Prostate gland (tissue), 2 donors: ENCODE measurements at regions not wholly inside any gene's neighbourhood (a gene's known extent, or its start where the extent isn't known, plus 50 kb on each side); places are given as distances from the start of the nearest gene placed in this dataset.

ENCODE experiments used
- DNase-seq: peaks from one replicate; pipeline ENCODE4 v3.0.0-alpha.2; 2019; ENCODE audit warnings: low spot score
- H3K27ac ChIP-seq, 2 donors: fragments of 200-600 bp; sonication (generic); 2 replicates each; pipeline ENCODE4 v1.5.1; 2017 to 2019
- H3K27me3 ChIP-seq: fragments of 200-600 bp; sonication (generic); replicated peaks from 2 replicates; pipeline ENCODE4 v1.5.1; 2019; ENCODE audit not compliant: insufficient read depth
- H3K36me3 ChIP-seq, 2 donors: fragments of 200-600 bp; sonication (generic); 1 replicate in 1 of 2; 2 replicates in 1 of 2; pipeline versions ENCODE4 v1.5.1 to v1.8.1; 2017 to 2019
- H3K4me1 ChIP-seq: fragments of 200-600 bp; sonication (generic); replicated peaks from 2 replicates; pipeline ENCODE4 v1.5.1; 2019
- H3K4me3 ChIP-seq, 2 donors: fragments of 200-600 bp; sonication (generic); 2 replicates each; pipeline ENCODE4 v1.5.1; 2017 to 2019
- H3K9me3 ChIP-seq: fragments of 200-600 bp; sonication (generic); 2 replicates; pipeline ENCODE4 v1.5.1; 2017
- POLR2A ChIP-seq: fragments of 450-650 bp; IDR thresholded peaks from one replicate; pipeline ENCODE4 v1.6.1; 2016; ENCODE audit warnings: antibody characterized with exemption, mild to moderate bottlenecking
- POLR2AphosphoS5 ChIP-seq: sonication (generic); formaldehyde crosslinking; IDR thresholded peaks from one replicate; pipeline ENCODE4 v1.6.1; 2017; ENCODE audit warnings: antibody characterized with exemption
- WGBS: methylation state at CpG from one replicate; pipeline ENCODE4 v1.1.5; 2018; 5-methylcytosine and 5-hydroxymethylcytosine counted together
- intact Hi-C: fragments of 100-400 bp; cut with DNase I; formaldehyde crosslinking; loops from one replicate; pipeline ENCODE4 v1.14.2; 2022
- TF ChIP-seq, protein P1 (sequence below), 4 experiments: fragments of 200-600 bp in 2 of 4; fragments of 450-650 bp in 2 of 4; sonication (generic) in 2 of 4; IDR thresholded peaks; 1 replicate in 3 of 4; 2 replicates in 1 of 4; pipeline ENCODE4 v1.5.1; 2016 to 2019; ENCODE audit warnings: antibody characterized with exemption in 4 of 4, mild to moderate bottlenecking in 2 of 4, moderate library complexity in 2 of 4

DNA sequence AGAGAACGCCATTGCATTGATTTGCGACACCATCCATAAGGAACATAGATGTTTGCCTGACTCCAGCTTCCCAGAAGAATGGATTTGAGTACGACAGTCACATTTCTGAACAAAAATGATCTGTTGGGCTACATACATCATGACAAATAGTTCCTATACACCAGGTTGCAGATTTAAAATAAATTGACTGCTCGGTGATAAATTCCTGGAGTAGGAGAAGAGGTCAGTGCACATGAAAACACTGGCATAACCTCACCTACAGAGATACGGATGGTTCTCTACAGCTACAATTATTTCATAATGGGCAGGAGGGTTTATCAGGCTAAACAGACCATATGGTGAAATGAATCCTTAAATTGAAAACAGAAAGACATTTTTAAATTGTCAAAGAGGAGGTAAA, 316.5 kb upstream of the ADARB2 start:
- intact Hi-C loops, result no loop called here
- H3K27me3 ChIP-seq, result no peaks in the 10 kb centered on the region
- H3K27ac ChIP-seq, result no peak overlapping the region
- WGBS, result 94% methylated on average over 5 of the region's 5 CpGs
- TF ChIP-seq POLR2A, result no peak
- no peak for TF ChIP-seq POLR2AphosphoS5
- TF ChIP-seq, protein P1, sequence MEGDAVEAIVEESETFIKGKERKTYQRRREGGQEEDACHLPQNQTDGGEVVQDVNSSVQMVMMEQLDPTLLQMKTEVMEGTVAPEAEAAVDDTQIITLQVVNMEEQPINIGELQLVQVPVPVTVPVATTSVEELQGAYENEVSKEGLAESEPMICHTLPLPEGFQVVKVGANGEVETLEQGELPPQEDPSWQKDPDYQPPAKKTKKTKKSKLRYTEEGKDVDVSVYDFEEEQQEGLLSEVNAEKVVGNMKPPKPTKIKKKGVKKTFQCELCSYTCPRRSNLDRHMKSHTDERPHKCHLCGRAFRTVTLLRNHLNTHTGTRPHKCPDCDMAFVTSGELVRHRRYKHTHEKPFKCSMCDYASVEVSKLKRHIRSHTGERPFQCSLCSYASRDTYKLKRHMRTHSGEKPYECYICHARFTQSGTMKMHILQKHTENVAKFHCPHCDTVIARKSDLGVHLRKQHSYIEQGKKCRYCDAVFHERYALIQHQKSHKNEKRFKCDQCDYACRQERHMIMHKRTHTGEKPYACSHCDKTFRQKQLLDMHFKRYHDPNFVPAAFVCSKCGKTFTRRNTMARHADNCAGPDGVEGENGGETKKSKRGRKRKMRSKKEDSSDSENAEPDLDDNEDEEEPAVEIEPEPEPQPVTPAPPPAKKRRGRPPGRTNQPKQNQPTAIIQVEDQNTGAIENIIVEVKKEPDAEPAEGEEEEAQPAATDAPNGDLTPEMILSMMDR (IDR thresholded peaks at IDR 0.05), result no peak
- H3K36me3 ChIP-seq, result no peaks in the 10 kb centered on the region
- no peak for DNase-seq
- no peaks in the 10 kb centered on the region for H3K4me1 ChIP-seq
- H3K9me3 ChIP-seq, result no peaks in the 10 kb centered on the region
- H3K4me3 ChIP-seq, result no peak overlapping the region

DNA sequence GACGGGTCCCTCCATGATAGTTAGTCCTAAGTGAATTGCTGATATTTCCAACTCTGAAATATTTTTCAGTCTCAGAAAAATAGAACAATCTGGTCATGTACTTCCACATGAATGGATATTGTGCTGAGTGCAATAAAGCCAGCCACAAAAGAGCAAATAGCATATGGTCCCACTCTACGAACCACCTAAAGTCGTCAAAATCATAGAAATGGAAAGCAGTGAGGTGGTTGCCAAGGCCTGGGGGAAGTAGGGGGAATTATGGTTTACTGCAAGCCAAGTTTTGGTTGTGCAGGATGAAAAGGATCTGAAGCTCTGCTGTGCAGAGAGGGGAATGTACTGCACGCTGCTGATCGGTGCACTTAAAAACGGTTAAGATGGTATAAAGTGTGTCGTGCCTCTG, 313.8 kb upstream of the ADARB2 start:
- WGBS, result 79% methylated on average over 7 of the region's 7 CpGs
- intact Hi-C loops, result no loop called here

DNA sequence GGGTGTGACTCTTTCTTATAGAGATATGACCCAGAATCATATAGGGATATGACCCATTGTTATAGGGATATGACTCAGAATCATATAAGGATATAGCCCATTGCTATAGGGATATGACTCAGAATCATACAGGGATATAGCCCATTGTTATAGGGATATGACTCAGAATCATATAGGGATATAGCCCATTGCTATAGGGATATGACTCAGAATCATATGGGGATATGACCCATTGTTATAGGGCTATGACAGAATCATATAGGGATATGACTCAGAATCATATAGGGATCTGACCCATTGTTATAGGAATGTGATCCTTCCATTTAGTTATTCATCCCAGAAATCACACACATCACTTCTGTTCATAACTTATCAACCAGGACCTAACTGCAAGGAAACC, 312.2 kb upstream of the ADARB2 start:
- DNase-seq, result no peak

More for the DNA sequence above, 313.8 kb upstream of the ADARB2 start:
- DNase-seq, result no peak
- no peaks in the 10 kb centered on the region for H3K4me1 ChIP-seq
- H3K27ac ChIP-seq, result no peak overlapping the region
- H3K9me3 ChIP-seq, result no peaks in the 10 kb centered on the region
- H3K4me3 ChIP-seq, result no peak overlapping the region
- H3K27me3 ChIP-seq, result no peaks in the 10 kb centered on the region
- no peaks in the 10 kb centered on the region for H3K36me3 ChIP-seq
- no peak for TF ChIP-seq POLR2A
- TF ChIP-seq, protein P1 (IDR thresholded peaks at IDR 0.05), result no peak
- TF ChIP-seq POLR2AphosphoS5, result no peak

DNA sequence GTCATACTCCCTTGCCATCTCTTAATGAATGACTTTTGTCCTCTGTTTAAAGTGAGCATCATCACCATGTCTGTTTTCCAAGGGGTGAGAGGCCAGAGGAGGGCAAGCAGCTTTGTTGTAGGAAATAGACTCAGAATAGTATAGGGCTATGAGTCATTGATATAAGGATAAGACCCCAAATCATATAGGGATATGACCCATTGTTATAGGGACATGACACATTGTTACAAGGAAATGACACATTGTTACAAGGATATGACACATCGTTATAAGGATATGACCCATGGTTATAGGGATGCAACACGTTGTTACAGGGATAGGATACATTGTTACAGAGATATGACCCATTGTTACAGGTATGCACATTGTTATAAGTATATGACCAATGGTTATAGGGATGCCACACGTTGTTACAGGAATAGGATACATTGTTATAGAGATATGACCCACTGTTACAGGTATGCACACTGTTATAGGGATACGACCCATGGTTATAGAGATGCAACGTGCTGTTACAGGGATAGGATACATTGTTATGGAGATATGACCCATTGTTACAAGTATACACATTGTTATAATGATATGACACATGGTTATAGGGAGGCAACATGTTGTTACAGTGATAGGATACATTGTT, 311.1 kb upstream of the ADARB2 start:
- TF ChIP-seq, protein P1 (IDR thresholded peaks at IDR 0.05), result no peak
- no peak for TF ChIP-seq POLR2AphosphoS5
- no peak for TF ChIP-seq POLR2A
- H3K27me3 ChIP-seq, result no peaks in the 10 kb centered on the region

More for the DNA sequence above, 312.2 kb upstream of the ADARB2 start:
- no peak for TF ChIP-seq POLR2AphosphoS5
- TF ChIP-seq POLR2A, result no peak
- TF ChIP-seq, protein P1 (IDR thresholded peaks at IDR 0.05), result no peak
- no peaks in the 10 kb centered on the region for H3K4me1 ChIP-seq
- no peak overlapping the region for H3K4me3 ChIP-seq
- H3K36me3 ChIP-seq, result no peaks in the 10 kb centered on the region
- intact Hi-C loops, result no loop called here
- no peak overlapping the region for H3K27ac ChIP-seq
- H3K27me3 ChIP-seq, result no peaks in the 10 kb centered on the region
- H3K9me3 ChIP-seq, result no peaks in the 10 kb centered on the region

DNA sequence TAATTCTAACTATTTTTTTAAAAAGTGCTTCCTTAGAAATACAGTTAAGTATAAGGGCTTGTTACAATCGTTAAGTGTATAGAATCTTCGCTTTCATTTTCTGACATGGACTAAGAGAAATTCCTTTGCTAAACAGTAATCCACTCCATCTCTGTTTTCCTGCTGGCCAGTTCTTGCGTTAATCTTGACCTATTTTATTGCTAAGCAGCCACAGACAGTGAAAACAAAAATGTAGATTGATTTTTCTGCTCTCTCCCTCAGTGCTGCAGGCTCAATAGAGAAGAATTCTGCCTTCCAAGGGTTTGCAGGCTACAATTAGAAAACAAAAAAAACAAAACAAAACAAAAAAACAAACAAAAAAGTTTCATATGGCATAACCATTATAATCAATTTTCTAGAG, 310.4 kb upstream of the ADARB2 start:
- Histone ChIP-seq H3K4me3 (no peak overlapping the region), H3K9me3 (no peaks in the 10 kb centered on the region), H3K27ac (no peak overlapping the region), H3K27me3 (no peaks in the 10 kb centered on the region), H3K4me1 (no peaks in the 10 kb centered on the region), H3K36me3 (no peaks in the 10 kb centered on the region)
- no peak for DNase-seq
- WGBS, result 61% methylated on average over 3 of the region's 3 CpGs
- TF ChIP-seq POLR2A (no peak), POLR2AphosphoS5 (no peak)
- TF ChIP-seq, protein P1 (IDR thresholded peaks at IDR 0.05), result no peak
- intact Hi-C loops, result no loop called here

More for the DNA sequence above, 311.1 kb upstream of the ADARB2 start:
- intact Hi-C loops, result no loop called here
- Histone ChIP-seq H3K4me3 (no peak overlapping the region), H3K27ac (no peak overlapping the region), H3K4me1 (no peaks in the 10 kb centered on the region), H3K36me3 (no peaks in the 10 kb centered on the region), H3K9me3 (no peaks in the 10 kb centered on the region)
- 65% methylated on average over 5 of the region's 5 CpGs for WGBS
- DNase-seq, result no peak
